ENCODE measurements at regions not wholly inside any gene's neighbourhood (a gene's known extent, or its start where the extent isn't known, plus 50 kb on each side); places are given as distances from the start of the nearest gene placed in this dataset.

DNA sequence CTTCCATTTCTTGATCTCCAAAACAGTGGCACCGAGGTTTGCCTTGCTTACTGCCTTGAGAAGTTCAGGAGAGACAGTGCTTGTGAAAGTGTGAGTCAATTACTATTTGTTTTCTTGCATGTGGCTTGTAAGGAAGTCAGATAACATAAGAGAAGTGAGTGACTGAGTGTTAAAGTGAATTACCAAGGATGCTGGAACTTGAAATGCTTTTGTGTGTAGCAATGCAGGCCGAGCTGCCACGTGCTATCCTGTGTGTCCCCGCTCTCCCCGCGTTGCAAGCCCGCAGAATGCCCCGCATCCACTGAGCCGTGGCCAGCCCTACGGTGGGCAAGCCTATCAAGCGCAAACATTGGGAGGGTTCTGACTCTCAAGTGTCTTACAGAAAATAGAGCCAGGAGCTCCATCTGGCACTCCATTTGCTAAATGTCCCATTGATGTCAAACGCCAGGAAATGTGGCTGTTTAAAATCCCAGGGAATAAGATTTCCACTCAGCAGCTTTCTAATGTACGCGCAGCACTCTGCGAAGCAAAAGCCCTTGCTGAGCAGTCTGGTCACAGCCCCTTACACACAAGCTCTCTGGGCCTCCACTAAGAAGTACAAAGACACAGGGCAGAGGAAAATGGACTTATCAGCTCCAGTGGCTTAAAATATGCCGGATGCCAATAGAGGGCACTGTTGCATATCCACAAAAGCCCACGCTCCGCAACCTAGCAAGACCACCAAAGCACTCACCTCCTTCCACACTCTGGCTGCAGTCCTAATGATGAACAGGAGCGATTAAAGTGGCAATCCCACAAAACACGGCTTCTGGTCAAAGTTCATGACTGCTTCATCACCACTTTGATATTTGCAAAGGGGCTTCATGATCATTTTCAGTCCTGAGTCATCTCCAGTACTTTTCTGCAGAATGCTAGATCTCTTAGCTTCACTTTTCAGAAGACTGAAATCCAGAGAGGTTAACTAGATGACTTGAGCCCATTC lies 158.0 kb upstream of the ITGB1 start:
- TF ChIP-seq ELF4 (IDR thresholded peaks at IDR 0.05) (no peak), FOXA1 (IDR thresholded peaks at IDR 0.05) (no peak)
